PC-3 (cell line): ENCODE measurements at regions not wholly inside any gene's neighbourhood (a gene's known extent, or its start where the extent isn't known, plus 50 kb on each side); places are given as distances from the start of the nearest gene placed in this dataset.

Experiments
- CTCF ChIP-seq: fragments of 300-600 bp; sonication (generic); conservative IDR thresholded peaks from 2 replicates; pipeline ENCODE4 v1.5.1; 2017; ENCODE audit warnings: antibody characterized with exemption, low read depth, mild to moderate bottlenecking, low read length
- EZH2 ChIP-seq: fragments of 300-600 bp; sonication (generic); IDR thresholded peaks from one replicate; pipeline ENCODE4 v1.6.1; 2017; ENCODE audit warnings: antibody characterized with exemption, mild to moderate bottlenecking, low read length; ENCODE audit not compliant: unreplicated experiment
- EZH2phosphoT487 ChIP-seq: fragments of 300-600 bp; sonication (generic); IDR thresholded peaks from 2 replicates; pipeline ENCODE4 v1.6.1; 2018; ENCODE audit warnings: mild to moderate bottlenecking, antibody characterized with exemption, low read length, borderline replicate concordance

- TF ChIP-seq CTCF (no peak), EZH2 (no peak), EZH2phosphoT487 (no peak)
These were observed 261.1 kb downstream of the ABHD5 start for GRCh38 chr3:43951813-43952212.
